Testis (tissue), 2 donors: ENCODE measurements at regions not wholly inside any gene's neighbourhood (a gene's known extent, or its start where the extent isn't known, plus 50 kb on each side); places are given as distances from the start of the nearest gene placed in this dataset.
"Not testable (repeated sequence)": the region's sequence is repeated elsewhere in the genome, so short reads cannot be mapped to it uniquely, and the experiment has no call there.

ENCODE experiments used
- CTCF ChIP-seq, 3 experiments: fragments of 450-650 bp in 2 of 3; fragments of 200-600 bp in 1 of 3; sonication (generic) in 1 of 3; IDR thresholded peaks; one replicate each; pipeline ENCODE4 v1.5.1; 2016 to 2019; ENCODE audit warnings: antibody characterized with exemption in 3 of 3, mild to moderate bottlenecking in 2 of 3, moderate library complexity in 1 of 3
- POLR2A ChIP-seq: fragments of 450-650 bp; IDR thresholded peaks from one replicate; pipeline ENCODE4 v1.6.1; 2017; ENCODE audit warnings: antibody characterized with exemption, mild to moderate bottlenecking, moderate library complexity

- not testable (repeated sequence) for TF ChIP-seq CTCF (IDR thresholded peaks at IDR 0.05); POLR2A
Observed at GRCh38 chr7:159335181-159335926, 190.7 kb upstream of the VIPR2 start.
